Endometrium (tissue), 2 donors: ENCODE measurements at regions not wholly inside any gene's neighbourhood (a gene's known extent, or its start where the extent isn't known, plus 50 kb on each side); places are given as distances from the start of the nearest gene placed in this dataset.
"Not testable (repeated sequence)": the region's sequence is repeated elsewhere in the genome, so short reads cannot be mapped to it uniquely, and the experiment has no call there.

Experiments used
- FAIRE-seq: peaks from 2 replicates; lab custom pipeline; 2012; peaks lifted over from hg19 to GRCh38; lab: Jason Lieb, UNC
- donor health status: control.
- donor health status: control.

DNA sequence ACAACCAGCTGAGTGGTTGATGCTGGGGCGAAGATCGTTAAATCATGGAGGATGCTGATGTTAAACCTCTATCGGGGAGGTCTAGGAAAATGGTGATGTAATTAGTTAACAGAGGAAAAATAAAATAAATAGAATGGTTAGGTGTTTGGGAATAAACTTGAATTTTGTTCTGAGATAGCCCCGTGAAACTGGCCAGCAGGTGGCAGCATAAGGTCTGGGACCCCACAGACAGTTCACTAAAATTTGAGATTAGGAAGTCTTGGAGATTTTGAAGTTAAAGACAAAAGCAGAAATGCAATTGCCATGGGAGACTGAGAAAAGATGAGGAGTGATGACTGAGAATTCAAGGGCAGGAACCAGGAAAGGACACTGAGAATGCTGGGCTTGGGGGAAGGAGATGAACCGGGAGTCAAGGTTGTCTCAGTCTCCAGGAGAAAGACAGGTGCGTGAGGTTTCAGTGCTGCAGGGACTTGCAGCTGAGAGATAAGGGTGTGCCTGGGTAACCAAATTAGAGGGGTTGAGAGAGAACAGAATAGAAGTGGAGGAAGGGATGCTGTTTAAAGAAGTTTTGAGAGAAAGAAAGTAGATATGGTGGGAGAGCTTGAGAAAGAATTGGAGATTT is 248.0 kb downstream of the ZNF92 start:
- not testable (repeated sequence) for FAIRE-seq

DNA sequence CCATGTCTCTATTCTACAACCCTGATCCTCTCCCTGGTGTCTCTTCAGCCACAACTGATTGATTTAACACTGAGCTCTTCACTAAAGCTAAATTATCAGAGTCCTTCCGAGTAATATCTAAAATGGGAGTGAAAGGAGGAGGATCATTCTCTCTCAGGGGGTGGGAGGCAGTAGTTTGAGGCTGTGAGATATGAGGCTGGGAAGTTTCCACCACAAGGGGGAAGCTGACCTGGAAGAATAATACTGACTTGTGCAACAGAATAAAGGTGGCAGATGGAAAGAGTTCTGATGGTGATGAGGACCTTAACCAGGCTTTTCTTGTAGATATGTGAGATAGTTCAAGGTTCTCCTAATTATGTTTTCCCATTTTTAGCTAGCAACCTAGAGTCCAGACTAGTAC is 241.6 kb upstream of the VKORC1L1 start:
- FAIRE-seq: not testable (repeated sequence)

DNA sequence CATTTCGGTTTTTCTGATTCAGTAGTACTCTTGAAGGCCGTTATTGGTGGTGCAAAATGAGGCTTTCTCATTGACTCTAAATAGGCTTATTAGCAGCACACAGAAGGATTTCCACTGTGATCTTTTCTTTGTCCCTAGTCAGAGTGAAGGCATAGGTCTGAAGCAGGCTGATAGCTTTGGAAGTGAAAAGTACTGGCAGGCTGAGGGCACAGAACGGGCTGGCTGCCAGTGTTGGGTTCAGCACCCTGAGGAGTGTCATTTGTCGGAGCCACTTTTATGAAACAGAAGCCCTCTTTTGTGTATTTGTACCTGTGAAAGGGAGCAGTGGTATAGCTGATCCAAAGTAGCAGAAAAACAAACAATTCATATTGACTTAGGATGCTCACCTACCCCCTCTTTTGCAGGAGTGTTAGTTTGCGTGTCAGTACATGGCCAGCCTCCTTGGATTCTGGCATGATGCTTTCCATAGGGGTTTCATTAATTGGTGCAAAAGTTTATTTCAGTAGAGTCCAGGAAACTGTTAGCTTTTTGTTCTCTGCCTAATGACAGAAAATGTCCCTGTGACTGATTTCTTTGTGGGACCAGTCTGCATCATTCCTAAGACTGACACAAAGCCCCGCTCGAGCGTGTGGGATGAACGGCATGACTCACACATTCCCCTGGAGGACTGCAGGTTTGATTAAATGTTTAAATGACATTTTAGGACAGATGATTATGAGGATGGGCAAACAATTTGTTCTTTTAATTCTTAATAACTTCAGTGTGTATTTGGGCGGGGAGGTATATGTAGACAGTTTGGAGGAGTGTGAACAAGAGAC is 239.1 kb upstream of the VKORC1L1 start:
- FAIRE-seq: not testable (repeated sequence)

DNA sequence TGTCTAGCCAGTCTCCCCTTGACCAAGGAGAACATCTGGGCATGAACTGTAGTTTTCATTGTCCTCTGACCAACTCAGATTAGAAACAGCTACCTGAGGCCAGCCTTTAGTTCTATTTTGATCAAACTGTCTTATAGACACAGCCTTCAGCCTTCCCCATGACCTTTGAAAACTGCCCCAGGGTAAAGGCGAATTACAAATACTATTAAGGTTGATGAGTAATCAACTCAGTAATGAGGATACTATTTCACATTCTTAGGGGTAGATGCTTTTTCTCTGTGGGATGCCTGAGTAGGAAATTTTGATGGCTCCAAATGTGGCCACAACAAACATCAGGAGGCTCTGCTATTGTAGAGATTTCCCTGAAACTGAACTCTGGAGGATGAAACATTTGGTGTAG is 234.0 kb upstream of the VKORC1L1 start:
- not testable (repeated sequence) for FAIRE-seq

DNA sequence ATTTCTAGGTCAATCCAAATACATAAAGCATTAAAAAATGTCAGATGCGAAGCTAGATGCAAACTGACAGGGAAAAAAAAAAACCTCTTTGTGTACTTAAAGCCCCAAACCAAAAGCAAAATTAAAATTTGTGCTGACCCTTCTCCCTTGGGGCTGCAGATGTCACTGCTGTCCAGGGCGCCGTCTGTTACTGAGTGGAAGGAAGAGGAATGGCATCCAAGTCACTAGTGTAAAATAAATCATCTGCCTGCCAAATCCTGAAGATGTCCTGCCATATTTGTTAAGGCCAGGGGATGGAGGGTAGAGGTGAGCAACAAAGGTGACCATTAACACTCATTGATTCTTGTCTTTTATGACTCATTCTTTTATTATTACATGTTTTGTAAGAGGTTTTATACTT is 233.2 kb upstream of the VKORC1L1 start:
- not testable (repeated sequence) for FAIRE-seq

DNA sequence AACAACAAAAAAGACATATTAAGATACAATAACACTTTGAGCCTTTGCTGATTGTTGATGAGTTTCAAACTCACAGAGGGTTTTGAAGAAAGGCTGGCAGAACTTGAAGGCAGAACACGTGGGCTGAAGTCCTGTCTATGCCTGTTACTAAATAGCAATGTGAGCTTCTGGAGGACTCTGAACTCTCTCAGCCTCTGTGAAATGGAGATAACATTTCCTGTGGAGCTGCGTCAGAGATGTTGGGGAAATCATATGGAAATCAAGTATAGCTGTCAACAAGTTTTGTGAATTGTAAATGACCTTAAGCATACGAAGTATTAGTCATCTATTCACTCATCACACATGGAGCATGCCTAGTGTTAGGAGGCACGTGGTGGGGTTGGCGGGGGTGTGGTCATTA is 229.4 kb upstream of the VKORC1L1 start:
- FAIRE-seq: not testable (repeated sequence)

DNA sequence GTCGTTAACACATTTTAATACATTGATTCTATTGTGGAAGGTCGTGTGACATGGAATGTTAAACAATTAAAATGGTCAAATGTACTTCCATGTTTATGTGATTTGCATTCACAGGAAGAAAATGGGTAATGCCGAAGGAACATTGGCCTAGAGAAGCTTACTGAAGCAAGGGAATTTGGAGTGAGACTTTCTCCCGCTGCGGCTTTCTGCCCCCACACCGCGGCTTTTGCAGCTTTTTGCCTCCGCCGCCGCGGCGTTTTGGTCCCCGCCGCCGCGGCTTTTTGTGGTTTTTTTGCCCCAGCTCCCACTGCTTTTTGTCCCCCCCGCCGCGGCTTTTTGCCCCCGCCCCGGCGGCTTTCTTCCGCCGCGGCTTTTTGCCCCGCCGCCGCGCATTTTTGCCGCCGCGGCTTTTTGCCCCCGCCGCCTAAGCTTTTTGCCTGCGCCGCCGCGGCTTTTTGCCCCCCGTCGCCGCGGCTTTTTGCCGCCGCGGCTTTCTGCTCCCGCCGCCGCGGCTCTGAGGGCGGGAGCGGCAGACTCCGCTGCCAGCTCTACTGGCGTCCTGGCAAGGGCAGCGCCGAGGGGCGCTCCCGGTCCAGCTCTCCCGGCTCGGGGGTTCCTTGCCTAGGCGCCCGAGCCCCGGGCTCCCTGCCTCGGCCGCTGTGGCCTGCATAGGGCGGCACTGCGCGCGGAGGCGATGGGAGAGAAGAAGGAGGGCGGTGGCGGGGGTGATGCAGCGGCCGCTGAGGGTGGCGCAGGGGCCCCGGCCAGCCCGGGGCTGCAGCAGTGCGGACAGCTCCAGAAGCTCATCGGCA is 225.5 kb upstream of the VKORC1L1 start:
- not testable (repeated sequence) for FAIRE-seq

DNA sequence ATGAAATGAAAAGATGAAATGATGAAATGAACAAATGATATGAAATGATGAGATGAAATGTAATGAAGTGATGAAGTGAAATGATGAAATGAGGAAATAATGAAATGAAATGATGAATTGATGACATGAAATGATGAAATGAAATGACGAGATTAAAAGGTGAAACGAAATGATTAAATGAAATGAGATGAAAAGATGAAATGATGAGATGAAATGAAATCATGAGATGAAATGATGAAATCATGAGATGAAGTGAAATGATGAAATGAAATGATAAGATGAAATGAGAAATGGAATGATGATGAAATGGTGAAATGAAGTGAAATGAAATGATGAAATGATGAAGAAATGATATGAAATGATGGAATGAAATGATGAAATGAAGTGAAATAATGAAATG is 221.7 kb upstream of the VKORC1L1 start:
- peak; percentile 53 for FAIRE-seq

DNA sequence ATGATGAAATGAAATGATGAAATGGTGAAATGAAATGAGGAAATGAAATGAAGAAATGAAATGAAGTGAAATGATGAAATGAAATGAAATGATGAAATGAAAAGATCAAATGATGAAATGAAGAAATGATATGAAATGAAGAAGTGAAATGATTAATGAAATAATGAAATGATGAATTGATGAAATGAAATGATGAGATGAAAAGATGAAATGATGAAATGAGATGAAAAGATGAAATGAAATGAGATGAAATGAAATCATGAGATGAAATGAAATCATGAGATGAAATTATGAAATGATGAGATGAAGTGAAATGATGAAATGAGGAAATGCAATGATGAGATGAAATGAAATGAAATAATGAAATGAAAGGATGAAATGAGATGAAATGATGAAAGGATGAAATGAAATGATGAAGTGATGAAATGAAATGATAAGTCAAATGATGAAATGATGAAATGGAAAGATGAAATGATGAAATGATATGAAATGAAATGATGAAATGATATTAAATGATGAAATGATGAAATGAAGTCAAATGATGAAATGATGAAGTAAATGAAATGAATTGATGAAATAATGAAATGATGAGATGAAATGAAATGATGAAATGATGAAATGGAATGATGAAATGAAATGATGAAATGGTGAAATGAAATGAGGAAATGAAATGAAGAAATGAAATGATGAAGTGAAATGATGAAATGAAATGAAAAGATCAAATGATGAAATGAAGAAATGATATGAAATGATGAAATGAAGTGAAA is 220.9 kb upstream of the VKORC1L1 start:
- FAIRE-seq: not testable (repeated sequence)

DNA sequence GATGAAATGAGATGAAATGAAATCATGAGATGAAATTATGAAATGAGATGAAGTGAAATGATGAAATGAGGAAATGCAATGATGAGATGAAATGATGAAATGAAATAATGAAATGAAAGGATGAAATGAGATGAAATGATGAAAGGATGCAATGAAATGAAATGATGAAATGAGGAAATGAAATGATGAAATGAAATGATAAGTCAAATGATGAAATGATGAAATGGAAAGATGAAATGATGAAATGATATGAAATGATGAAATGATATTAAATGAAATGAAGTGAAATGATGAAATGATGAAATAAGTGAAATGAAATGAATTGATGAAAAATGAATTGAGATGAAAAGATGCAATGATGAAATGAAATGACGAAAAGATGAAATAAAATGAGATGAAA is 220.2 kb upstream of the VKORC1L1 start:
- FAIRE-seq: not testable (repeated sequence)

DNA sequence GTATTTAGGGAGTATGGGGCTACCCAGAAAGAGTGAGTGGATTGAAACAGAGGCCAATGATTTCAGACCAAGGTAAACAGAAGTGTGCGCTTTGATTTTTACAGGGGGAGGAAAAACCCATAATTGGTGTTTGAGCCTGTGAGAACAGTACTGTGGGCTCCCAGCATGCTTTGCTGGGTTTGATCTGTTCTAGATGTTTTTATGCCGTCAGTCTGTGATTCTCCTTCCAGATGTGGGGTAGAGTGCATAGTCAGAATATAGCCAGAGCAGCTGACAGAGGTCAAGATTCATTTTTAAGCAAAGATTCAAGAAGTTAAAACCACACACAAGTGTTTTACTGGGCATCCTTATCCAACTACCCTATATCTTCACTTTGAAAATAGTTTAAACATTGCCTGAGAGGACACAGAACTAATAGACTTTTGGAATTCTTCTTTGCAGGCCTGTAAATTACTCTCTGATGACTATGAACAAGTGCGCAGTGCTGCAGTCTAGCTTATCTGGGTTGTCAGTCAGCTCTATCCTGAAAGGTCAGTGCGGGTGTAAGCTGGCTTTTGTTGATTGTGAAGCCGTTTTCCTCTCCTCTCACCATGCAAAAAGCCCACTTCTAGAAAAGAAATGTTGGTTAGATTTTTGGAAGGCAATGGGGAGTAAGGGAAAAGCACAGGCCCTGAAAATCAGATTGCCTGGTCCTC is 216.2 kb upstream of the VKORC1L1 start:
- FAIRE-seq: not testable (repeated sequence)

DNA sequence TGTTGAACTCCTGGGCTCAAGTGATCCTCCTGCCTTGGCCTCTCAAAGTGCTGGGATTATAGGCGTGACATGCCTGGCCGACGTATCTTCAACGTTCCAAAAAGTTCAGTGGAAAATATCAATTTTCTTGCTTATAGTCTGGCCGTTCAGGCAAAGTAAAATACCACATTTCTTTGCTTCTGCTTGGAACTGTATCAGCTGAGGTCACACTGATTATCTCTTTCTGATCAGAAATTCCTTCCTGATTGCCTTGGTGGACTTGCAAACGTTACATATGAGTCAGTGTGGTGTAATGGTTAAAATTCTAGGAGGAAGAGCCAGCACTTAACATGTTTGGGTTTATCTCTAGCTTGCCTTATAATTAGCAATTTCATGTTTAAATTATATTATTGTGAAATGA is 189.5 kb upstream of the VKORC1L1 start:
- FAIRE-seq: not testable (repeated sequence)

DNA sequence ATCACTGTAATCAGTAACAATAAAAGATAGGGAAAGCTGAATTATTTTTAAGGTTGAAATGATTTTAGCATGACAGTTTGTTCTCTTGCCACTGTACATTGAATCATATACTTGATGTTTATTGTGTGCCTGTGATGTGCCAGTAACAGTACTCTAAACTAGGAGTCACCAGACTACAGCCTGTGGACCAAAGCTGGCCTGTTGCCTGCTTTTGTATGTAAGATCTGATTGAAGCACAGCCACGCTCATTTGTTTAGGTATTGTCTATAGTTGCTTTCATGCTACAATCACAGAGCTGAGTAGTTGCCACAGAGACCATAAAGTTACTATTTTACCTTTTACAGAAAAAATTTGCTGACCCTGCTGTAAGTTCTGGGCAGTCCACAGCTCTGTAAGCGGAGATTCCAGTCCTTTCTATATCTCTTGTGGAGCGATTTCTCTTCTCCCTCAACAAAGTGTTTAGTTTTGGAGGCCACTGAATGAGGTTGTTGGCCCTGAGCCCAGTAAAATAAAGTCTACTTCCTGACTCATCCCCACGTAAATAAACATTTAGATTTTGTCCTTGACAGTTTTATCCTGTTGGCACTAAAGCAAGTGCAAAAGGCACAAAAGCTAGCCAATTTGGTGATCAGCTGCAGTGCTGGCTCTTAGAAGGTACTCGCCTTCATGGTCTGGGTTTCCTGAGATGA is 173.7 kb upstream of the VKORC1L1 start:
- not testable (repeated sequence) for FAIRE-seq

DNA sequence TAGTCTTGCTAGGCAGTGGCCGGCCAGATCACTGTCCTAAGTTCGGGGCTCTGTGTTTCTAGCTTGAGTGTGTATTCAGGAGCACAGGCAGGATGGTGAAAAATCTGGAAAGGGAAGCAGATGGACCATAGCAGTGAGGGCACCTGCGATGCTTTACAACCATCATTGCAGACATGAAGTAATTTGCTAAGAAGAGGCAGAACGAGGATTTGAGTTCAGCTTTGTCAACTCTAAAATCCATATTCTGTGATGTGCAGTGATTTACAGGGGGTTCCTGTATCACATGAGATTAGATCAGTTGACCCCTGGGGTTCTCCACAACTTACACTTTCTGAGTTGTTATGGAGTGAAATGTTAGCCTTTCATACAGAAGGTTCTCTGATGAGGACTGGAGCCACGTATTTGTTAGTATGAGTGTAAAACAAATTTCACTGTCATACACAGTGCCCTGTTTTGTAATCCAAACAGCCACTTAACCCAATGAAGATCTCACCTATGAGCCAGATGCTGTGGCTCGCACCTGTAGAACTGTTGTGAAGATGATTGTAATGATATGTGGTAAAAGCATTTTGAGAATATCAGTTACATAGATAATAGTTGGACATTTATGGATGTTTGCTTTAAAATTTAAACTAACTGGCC is 173.0 kb upstream of the VKORC1L1 start:
- not testable (repeated sequence) for FAIRE-seq

DNA sequence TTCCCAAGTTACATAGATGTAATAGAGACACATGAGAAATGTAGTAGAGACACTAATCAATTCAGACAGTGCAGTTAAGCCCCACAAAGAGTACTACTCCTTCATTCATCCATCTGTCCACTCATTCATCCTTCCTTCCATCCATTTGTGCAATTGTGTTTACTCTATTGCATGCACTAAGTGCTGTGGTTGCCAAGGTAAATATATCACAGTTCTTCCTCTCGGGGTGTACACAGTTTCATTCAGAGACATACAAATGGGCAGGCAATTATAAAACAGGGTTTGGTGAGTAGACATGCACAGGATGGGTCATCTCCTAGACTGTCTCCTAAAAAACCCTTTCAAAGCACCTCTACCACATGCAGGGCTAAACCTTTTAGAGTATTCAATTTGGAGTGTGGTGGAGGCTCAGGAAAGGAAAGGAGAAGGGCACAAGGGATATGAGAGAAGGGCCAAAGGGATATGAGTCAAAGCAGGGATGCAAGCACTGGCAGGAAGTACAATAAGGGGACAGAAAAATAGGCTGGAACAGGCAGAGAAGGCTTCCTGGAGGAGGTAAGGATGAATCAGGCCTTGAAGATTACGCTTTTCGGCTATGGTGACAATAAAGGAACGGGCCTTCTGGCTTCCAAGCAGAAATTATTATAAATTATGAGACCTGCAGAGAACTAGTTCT is 153.6 kb upstream of the VKORC1L1 start:
- FAIRE-seq: not testable (repeated sequence)

DNA sequence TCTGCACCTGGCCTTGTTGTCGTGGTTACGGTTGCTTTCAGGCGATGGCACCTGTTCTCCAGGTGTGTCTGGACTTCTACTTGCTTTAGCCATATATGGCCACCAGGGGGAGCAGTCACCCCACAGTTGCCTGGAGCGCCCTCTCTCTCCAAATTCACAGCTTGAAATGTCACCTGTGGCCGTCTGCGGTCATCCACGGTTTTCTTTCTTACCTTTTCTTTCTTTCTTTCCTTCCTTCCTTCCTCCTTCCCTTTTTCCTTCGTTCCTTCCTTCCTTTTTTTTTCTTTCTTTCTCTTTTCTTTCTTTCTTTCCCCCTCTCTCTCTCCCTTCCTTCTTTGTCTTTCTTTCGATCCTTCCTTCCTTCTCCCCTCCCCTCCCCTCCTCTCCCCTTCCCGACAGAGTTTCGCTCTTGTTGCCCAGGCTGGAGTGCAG is 150.5 kb upstream of the VKORC1L1 start:
- FAIRE-seq: no peak

DNA sequence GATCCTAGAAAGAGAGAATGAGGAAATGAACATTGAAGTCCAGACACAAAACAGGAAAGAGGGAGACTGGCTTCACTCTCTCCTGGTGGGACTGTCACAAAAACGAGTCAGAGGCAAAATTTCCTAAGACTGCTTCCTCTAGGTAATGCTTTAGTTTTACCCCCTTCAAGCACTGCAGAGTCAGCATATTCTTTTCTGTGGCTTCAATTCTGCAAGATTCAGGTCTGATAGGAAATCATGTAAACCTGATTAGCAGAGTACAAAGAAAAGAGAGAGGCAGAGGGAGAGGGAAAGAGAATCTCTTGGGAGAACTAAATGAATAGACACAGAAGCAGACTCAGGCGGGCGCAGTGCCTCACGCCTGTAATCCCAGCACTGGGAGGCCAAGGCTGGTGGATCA is 145.7 kb upstream of the VKORC1L1 start:
- not testable (repeated sequence) for FAIRE-seq

DNA sequence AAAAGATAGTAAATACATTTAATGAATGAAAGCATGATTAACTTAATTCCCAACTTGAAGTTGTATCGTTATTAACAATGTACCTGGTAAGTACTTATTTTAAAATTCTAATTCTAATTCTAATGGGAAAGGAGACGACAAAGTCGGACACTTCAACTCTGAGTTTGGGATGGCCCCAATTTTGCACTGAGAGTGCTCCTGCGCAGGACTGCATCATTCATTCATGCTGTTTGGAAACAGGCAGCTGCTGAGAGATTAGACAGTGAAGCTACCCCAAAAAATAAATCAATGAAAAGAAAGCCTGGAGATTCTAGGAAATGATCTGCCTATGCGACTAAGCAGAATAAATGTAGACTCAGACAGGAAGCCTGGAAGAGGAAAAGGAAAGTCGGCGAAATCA is 141.7 kb upstream of the VKORC1L1 start:
- FAIRE-seq: no peak

DNA sequence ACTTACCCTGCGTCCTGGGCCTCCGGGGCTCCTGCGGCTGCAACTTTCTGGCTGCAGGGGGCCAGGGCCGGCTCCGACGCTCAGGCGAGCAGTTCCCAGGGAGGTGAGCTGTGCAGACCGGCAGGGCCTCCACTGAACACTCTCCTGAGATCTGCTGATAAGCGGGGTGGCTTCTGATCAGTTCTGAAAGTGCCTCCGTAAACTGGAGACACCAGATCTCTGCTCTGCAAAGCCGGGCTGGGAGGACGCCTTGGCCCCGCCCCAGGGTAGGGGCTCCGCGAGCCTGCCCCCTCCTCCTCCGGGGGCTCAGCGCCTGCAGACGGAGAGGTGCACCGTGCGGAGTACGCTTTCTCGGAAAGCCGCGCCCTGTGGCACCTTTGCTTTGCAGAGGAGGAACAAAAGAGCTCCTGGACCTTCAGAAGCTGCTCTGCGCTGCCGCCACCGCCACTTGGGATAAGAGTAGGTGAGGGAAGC is 141.3 kb upstream of the VKORC1L1 start:
- FAIRE-seq: no peak
